Uterus (tissue), 2 donors: ENCODE measurements at regions not wholly inside any gene's neighbourhood (a gene's known extent, or its start where the extent isn't known, plus 50 kb on each side); places are given as distances from the start of the nearest gene placed in this dataset.

Experiments used
- CTCF ChIP-seq, 4 experiments: fragments of 200-600 bp in 2 of 4; fragments of 450-650 bp in 2 of 4; sonication (generic) in 2 of 4; IDR thresholded peaks; one replicate each; pipeline ENCODE4 v1.5.1; 2016 to 2019; ENCODE audit warnings: antibody characterized with exemption in 4 of 4, mild to moderate bottlenecking in 2 of 4, moderate library complexity in 1 of 4
- POLR2A ChIP-seq, 2 donors: fragments of 450-650 bp; IDR thresholded peaks; one replicate each; pipeline ENCODE4 v1.6.1; 2016; ENCODE audit warnings: antibody characterized with exemption in 2 of 2, mild to moderate bottlenecking in 1 of 2, moderate library complexity in 1 of 2

- TF ChIP-seq CTCF (IDR thresholded peaks at IDR 0.05) (no peak), POLR2A (IDR thresholded peaks at IDR 0.05) (no peak)
Observed at GRCh38 chr2:116669782-116670181, 1144.7 kb upstream of the DDX18 start.
